Central memory CD8-positive, alpha-beta T cell (primary cell): ENCODE measurements at regions not wholly inside any gene's neighbourhood (a gene's known extent, or its start where the extent isn't known, plus 50 kb on each side); places are given as distances from the start of the nearest gene placed in this dataset.
"Not testable (repeated sequence)": the region's sequence is repeated elsewhere in the genome, so short reads cannot be mapped to it uniquely, and the experiment has no call there.

Experiments
- ATAC-seq: fragments of 150-1000 bp; cut with Tn5 transposase; replicated peaks from 2 replicates; pipeline ENCODE4 v1.10.0; 2022; ENCODE audit warnings: mild to moderate bottlenecking, moderate FRiP score, moderate number of reproducible peaks; ENCODE audit not compliant: poor library complexity, severe bottlenecking; ENCODE audit errors: extremely low read depth
- DNase-seq, 2 donors: peaks; one replicate each; pipeline ENCODE4 v3.0.0; 2021; ENCODE audit warnings: low spot score in 2 of 2
- H3K27ac Mint-ChIP-seq: one replicate; pipeline ENCODE4 v1.8.0; 2022; ENCODE audit warnings: low read depth, mild to moderate bottlenecking, moderate library complexity, mixed read lengths
- H3K27me3 Mint-ChIP-seq: one replicate; pipeline ENCODE4 v1.8.0; 2022; ENCODE audit warnings: mixed read lengths
- H3K36me3 Mint-ChIP-seq: one replicate; pipeline ENCODE4 v1.8.0; 2022; ENCODE audit warnings: mild to moderate bottlenecking, moderate library complexity, mixed read lengths; ENCODE audit not compliant: insufficient read depth
- H3K4me1 Mint-ChIP-seq: one replicate; pipeline ENCODE4 v1.8.0; 2022; ENCODE audit warnings: mixed read lengths
- H3K4me3 Mint-ChIP-seq: one replicate; pipeline ENCODE4 v1.8.0; 2022; ENCODE audit warnings: mild to moderate bottlenecking, moderate library complexity, mixed read lengths
- H3K9me3 Mint-ChIP-seq: one replicate; pipeline ENCODE4 v1.8.0; 2022; ENCODE audit warnings: mixed read lengths

GRCh38 chr12:59452259-59452658, 143.6 kb upstream of the SLC16A7 start:
- H3K27me3 Mint-ChIP-seq = no peaks in the 10 kb centered on the region
- no peak for ATAC-seq
- no peaks in the 10 kb centered on the region for H3K4me1 Mint-ChIP-seq
- no peaks in the 10 kb centered on the region for H3K36me3 Mint-ChIP-seq
- no peak for DNase-seq
- H3K27ac Mint-ChIP-seq = no peak overlapping the region
- H3K4me3 Mint-ChIP-seq = no peak overlapping the region
- H3K9me3 Mint-ChIP-seq = no peaks in the 10 kb centered on the region

GRCh38 chr12:59446116-59446515, 149.7 kb upstream of the SLC16A7 start:
- Mint-ChIP-seq H3K4me3 (no peak overlapping the region), H3K4me1 (no peaks in the 10 kb centered on the region), H3K9me3 (peaks cover 6% of the 10 kb centered on the region), H3K36me3 (no peaks in the 10 kb centered on the region), H3K27me3 (peaks cover 22% of the 10 kb centered on the region), H3K27ac (no peak overlapping the region)
- DNase-seq = no peak
- ATAC-seq = no peak

GRCh38 chr12:59444932-59445331, 150.9 kb upstream of the SLC16A7 start:
- H3K9me3 Mint-ChIP-seq = peaks cover 12% of the 10 kb centered on the region
- peaks cover 22% of the 10 kb centered on the region for H3K27me3 Mint-ChIP-seq
- no peak for ATAC-seq
- no peak overlapping the region for H3K27ac Mint-ChIP-seq
- DNase-seq = no peak
- H3K36me3 Mint-ChIP-seq = no peaks in the 10 kb centered on the region
- H3K4me1 Mint-ChIP-seq = no peaks in the 10 kb centered on the region
- H3K4me3 Mint-ChIP-seq = no peak overlapping the region

- DNase-seq (no peak), ATAC-seq (no peak)
- Mint-ChIP-seq H3K27me3 (peaks cover 9% of the 10 kb centered on the region), H3K36me3 (no peaks in the 10 kb centered on the region), H3K27ac (no peak overlapping the region), H3K4me1 (no peaks in the 10 kb centered on the region), H3K9me3 (no peaks in the 10 kb centered on the region), H3K4me3 (no peak overlapping the region)
Measured at GRCh38 chr12:59432057-59432456, 163.8 kb upstream of the SLC16A7 start.

GRCh38 chr12:59431266-59431665, 164.6 kb upstream of the SLC16A7 start:
- H3K9me3 Mint-ChIP-seq = no peaks in the 10 kb centered on the region
- no peaks in the 10 kb centered on the region for H3K4me1 Mint-ChIP-seq
- H3K27ac Mint-ChIP-seq = no peak overlapping the region
- ATAC-seq = no peak
- H3K4me3 Mint-ChIP-seq = no peak overlapping the region
- peaks cover 9% of the 10 kb centered on the region for H3K27me3 Mint-ChIP-seq
- H3K36me3 Mint-ChIP-seq = no peaks in the 10 kb centered on the region
- DNase-seq = no peak

GRCh38 chr12:59429766-59430165, 166.1 kb upstream of the SLC16A7 start:
- H3K9me3 Mint-ChIP-seq = no peaks in the 10 kb centered on the region
- DNase-seq (no peak), ATAC-seq (no peak)
- H3K36me3 Mint-ChIP-seq = no peaks in the 10 kb centered on the region
- H3K27me3 Mint-ChIP-seq = peaks cover 9% of the 10 kb centered on the region
- no peak overlapping the region for H3K4me3 Mint-ChIP-seq
- H3K27ac Mint-ChIP-seq = no peak overlapping the region
- H3K4me1 Mint-ChIP-seq = no peaks in the 10 kb centered on the region

GRCh38 chr12:59425798-59426197, 170.0 kb upstream of the SLC16A7 start:
- H3K9me3 Mint-ChIP-seq = no peaks in the 10 kb centered on the region
- no peaks in the 10 kb centered on the region for H3K36me3 Mint-ChIP-seq
- H3K4me1 Mint-ChIP-seq = no peaks in the 10 kb centered on the region
- DNase-seq (no peak), ATAC-seq (no peak)
- H3K27ac Mint-ChIP-seq = no peak overlapping the region
- H3K4me3 Mint-ChIP-seq = no peak overlapping the region
- peaks cover 9% of the 10 kb centered on the region for H3K27me3 Mint-ChIP-seq

GRCh38 chr12:59424666-59425065, 171.2 kb upstream of the SLC16A7 start:
- H3K9me3 Mint-ChIP-seq, H3K4me1 Mint-ChIP-seq, H3K27ac Mint-ChIP-seq, DNase-seq, H3K4me3 Mint-ChIP-seq, H3K36me3 Mint-ChIP-seq, ATAC-seq: not testable (repeated sequence)
- H3K27me3 Mint-ChIP-seq = peaks cover 10% of the 10 kb centered on the region

- no peak for ATAC-seq
- Mint-ChIP-seq H3K27me3 (peaks cover 14% of the 10 kb centered on the region), H3K27ac (no peak overlapping the region), H3K9me3 (no peaks in the 10 kb centered on the region), H3K4me3 (no peak overlapping the region), H3K4me1 (no peaks in the 10 kb centered on the region), H3K36me3 (no peaks in the 10 kb centered on the region)
- DNase-seq = no peak
Measured at GRCh38 chr12:59414051-59414450, 181.8 kb upstream of the SLC16A7 start.

GRCh38 chr12:59408431-59408830, 187.4 kb upstream of the SLC16A7 start:
- H3K4me1 Mint-ChIP-seq = no peaks in the 10 kb centered on the region
- H3K9me3 Mint-ChIP-seq = no peaks in the 10 kb centered on the region
- H3K27me3 Mint-ChIP-seq = peaks cover 9% of the 10 kb centered on the region
- no peak overlapping the region for H3K4me3 Mint-ChIP-seq
- no peak for ATAC-seq
- no peak overlapping the region for H3K27ac Mint-ChIP-seq
- DNase-seq = no peak
- H3K36me3 Mint-ChIP-seq = no peaks in the 10 kb centered on the region

GRCh38 chr12:59407799-59408198, 188.0 kb upstream of the SLC16A7 start:
- Mint-ChIP-seq H3K27ac (no peak overlapping the region), H3K4me1 (no peaks in the 10 kb centered on the region)

GRCh38 chr12:59405992-59406391, 189.8 kb upstream of the SLC16A7 start:
- Mint-ChIP-seq H3K27me3 (no peaks in the 10 kb centered on the region), H3K36me3 (no peaks in the 10 kb centered on the region), H3K4me3 (no peak overlapping the region), H3K27ac (no peak overlapping the region), H3K9me3 (no peaks in the 10 kb centered on the region), H3K4me1 (no peaks in the 10 kb centered on the region)
- no peak for DNase-seq
- no peak for ATAC-seq

More at GRCh38 chr12:59407799-59408198, 188.0 kb upstream of the SLC16A7 start:
- ATAC-seq (no peak), DNase-seq (no peak)
- H3K4me3 Mint-ChIP-seq = no peak overlapping the region
- no peaks in the 10 kb centered on the region for H3K36me3 Mint-ChIP-seq
- peaks cover 3% of the 10 kb centered on the region for H3K27me3 Mint-ChIP-seq
- H3K9me3 Mint-ChIP-seq = no peaks in the 10 kb centered on the region

GRCh38 chr12:59404109-59404650, 191.6 kb upstream of the SLC16A7 start:
- no peaks in the 10 kb centered on the region for H3K9me3 Mint-ChIP-seq
- H3K4me3 Mint-ChIP-seq = no peak overlapping the region
- no peaks in the 10 kb centered on the region for H3K36me3 Mint-ChIP-seq
- H3K27me3 Mint-ChIP-seq = no peaks in the 10 kb centered on the region
- H3K4me1 Mint-ChIP-seq = no peaks in the 10 kb centered on the region
- no peak for ATAC-seq
- no peak overlapping the region for H3K27ac Mint-ChIP-seq
- DNase-seq = no peak
